GM12864 (cell line): ENCODE measurements at regions not wholly inside any gene's neighbourhood (a gene's known extent, or its start where the extent isn't known, plus 50 kb on each side); places are given as distances from the start of the nearest gene placed in this dataset.

Experiments
- DNase-seq: peaks from one replicate; pipeline ENCODE4 v3.0.0-alpha.2; 2011; ENCODE audit warnings: low read depth
- H3K4me3 ChIP-seq: 2 replicates; pipeline ENCODE4 v1.5.1; 2011; ENCODE audit warnings: mild to moderate bottlenecking, low read depth, low read length, control low read depth
- TF ChIP-seq, protein P1 (sequence below): IDR thresholded peaks from 2 replicates; pipeline ENCODE4 v1.5.1; 2011; ENCODE audit warnings: low read depth, mild to moderate bottlenecking, moderate library complexity, low read length, control low read depth, inconsistent platforms; ENCODE audit errors: missing control alignments

DNA sequence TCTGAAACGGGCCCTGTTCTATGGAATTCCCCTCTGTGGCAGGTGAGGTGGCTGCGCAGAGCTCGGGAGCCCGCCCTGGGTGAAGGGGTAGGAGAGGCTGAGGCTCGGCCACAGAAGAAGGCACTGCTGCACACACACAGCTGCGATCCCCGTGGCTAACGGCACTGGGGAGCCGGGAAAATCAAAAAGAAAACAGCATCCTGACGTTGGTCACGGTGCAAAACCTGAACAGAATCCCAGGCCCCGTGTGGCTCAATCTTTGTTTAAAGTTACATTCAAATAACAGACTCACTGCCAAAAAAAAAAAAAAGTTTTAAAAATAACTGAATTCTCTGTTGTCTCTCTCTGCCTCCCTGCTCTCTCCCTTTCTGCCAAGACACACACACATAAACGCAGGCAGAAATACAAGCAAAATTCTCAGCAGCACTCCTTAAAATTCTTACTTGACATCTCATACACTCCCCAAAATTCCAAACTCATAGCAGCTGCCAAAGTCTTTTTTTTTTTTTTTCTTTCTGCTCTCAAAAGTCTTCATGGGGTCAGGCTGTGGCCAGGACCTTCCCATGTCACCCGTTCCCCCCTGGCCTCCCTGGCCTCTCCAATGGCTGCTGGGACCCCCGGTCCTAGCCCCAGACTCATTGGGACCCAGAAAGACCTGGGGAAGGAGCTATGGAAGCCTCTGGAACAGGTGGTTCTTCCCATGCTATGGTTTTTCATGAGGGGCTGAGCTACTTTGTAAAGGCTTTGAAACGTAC is 248.8 kb downstream of the TTLL2 start:
- TF ChIP-seq, protein P1, sequence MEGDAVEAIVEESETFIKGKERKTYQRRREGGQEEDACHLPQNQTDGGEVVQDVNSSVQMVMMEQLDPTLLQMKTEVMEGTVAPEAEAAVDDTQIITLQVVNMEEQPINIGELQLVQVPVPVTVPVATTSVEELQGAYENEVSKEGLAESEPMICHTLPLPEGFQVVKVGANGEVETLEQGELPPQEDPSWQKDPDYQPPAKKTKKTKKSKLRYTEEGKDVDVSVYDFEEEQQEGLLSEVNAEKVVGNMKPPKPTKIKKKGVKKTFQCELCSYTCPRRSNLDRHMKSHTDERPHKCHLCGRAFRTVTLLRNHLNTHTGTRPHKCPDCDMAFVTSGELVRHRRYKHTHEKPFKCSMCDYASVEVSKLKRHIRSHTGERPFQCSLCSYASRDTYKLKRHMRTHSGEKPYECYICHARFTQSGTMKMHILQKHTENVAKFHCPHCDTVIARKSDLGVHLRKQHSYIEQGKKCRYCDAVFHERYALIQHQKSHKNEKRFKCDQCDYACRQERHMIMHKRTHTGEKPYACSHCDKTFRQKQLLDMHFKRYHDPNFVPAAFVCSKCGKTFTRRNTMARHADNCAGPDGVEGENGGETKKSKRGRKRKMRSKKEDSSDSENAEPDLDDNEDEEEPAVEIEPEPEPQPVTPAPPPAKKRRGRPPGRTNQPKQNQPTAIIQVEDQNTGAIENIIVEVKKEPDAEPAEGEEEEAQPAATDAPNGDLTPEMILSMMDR, result no peak
- no peak for DNase-seq
- no peak overlapping the region for H3K4me3 ChIP-seq

DNA sequence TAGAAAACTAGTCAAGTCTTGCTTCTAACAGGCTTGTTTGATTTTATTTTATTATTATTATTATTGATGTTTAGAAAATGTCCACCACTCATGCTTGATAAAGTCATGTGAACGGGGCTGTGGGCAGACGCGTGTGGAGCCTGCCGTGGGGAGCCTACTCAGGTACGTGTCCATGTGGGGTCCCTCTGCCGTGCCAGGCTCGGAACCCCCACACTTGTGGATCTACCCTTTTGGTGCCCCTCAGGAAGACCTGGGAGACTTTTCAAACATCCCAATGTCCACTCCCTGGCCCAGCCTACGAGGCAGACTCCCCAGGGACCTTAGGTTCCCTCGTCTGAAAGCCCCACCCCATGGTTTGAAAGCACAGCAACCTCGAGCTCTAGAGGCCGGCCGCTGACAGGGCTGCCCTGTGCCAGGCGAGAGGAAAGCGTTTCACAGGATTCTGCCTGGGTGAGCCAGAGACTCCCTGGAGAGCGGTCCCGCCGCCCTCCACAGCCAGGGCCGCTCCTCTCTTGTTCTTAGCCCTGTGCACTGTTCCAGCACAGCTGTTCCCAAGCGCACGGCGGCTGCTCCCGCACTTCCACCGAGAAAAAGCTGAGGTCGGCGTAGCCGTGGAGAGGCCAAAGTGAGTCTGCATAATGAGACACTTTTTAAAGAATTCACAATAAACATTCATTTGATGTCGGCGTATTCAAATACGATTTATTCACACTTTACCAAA is 249.7 kb downstream of the TTLL2 start:
- no peak for DNase-seq
- TF ChIP-seq, protein P1, result no peak

DNA sequence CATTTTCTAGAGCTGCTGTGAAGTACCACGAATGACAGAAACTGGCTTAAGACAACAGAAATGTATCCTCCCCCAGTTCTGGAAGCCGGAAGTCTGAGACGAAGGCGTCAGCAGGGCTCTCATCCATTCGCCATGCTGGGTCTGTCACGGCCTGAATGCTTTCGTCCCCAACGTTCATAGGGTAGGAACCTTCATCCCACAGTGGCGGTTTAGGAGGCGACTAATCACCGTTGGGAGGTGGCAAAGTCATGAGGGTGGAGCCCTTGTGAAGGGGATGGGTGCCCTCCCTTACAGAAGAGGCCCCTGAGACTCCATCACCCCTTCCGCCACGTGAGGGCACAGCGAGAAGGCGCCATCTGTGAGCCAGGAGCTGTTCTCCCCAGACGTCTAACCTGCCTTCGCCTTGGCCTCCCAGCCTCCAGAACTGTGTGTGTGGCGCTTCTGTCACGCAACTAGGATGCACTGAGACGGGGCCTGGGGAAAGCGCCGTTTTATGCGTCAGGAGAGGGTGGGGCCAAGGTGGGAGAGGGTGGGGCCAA is 250.3 kb downstream of the TTLL2 start:
- TF ChIP-seq, protein P1, result no peak

More for the DNA sequence above, 249.7 kb downstream of the TTLL2 start:
- no peak overlapping the region for H3K4me3 ChIP-seq

DNA sequence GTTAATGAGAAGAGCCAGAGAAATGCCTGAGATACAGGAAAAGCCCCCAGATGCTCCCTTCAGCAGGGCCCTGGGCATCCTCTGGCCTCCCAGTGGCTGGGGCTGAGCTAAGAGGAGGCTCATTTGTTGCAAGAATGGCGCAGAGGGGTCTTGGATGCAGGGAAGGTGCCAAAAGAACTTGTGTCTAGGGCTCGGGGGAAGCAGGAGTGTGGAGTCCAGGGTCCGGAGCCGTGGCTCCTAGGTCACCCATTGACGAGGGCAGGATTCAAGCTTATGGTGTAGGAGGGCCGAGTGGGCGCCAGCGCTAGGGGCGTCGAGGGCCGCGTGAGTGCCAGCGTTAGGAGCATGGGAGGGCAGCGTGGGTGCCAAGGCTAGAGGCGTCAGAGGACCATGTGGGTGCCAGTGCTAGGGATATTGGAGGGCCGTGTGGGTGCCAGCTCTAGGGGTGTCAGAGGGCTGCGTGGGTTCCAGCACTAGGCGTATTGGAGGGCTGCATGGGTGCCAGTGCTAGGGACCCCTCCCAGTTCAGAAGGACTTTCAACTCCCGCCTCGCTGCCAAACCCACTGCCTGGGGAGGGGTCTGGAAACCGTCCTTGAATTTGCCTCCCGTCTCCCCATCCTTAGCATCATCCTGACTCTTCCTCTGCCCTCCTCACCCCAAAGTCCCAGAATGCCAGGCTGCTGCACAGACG is 250.5 kb upstream of the AFDN start:
- TF ChIP-seq, protein P1, result no peak
- no peak overlapping the region for H3K4me3 ChIP-seq
- DNase-seq, result no peak

More for the DNA sequence above, 250.3 kb downstream of the TTLL2 start:
- H3K4me3 ChIP-seq, result no peak overlapping the region
- DNase-seq, result no peak

DNA sequence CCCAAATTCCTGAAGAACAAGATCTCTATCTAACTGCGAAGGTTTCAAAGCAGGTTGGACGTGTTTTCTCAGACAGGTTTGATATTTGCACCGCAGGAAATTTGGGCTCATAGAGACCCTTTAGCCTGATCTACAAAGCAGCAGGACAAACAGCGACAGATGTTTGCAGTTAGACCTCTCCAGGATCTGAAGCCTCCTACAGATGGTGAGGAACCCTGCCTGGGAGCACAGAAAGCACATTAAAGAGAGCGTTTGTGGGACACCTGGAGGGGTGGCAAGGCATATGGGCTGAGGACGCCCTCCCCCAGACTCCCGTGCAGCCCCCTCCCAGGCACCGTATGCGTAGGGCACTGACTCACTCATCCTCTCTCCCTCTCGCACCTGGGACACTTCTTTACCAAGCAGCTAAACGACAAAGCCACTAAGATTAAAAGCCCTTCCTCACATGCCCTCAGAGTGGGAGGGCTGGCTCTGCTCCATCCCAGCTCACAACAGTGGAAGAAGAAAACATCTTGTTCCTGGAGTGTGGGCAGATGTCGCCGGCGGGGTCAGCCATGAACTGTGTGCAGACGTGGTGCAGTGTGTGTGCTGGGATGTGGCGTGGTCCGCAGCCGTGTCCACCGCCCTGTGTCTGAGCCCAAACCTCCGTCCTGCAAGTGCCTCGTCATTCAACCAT is 249.7 kb upstream of the AFDN start:
- DNase-seq, result no peak
- H3K4me3 ChIP-seq, result no peak overlapping the region
- TF ChIP-seq, protein P1, result no peak

DNA sequence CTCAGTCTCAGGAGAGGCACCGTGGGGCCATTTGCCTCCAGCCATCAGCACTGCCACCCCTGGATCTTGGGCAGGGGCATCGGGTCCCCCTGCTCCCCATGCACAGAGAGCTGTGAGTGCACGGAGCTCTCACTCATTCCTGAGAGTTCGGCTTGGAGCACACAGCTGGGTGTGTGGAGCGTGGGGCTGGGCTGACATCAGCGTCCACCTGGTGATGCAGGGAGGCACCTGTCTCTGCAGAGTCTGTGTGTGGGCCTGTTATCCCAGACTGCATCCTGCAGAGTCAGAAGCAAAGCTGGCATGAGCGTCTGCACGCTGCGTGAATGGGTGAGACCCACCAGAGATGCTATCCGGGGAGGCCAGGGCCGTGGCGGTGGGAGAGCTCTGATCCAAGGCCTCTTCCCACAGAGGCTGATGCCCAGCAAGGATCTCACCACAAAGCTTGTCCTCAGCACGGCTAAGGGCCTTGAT is 248.8 kb upstream of the AFDN start:
- no peak for DNase-seq
- H3K4me3 ChIP-seq, result no peak overlapping the region
- TF ChIP-seq, protein P1, result no peak
